ENCODE measurements at regions not wholly inside any gene's neighbourhood (a gene's known extent, or its start where the extent isn't known, plus 50 kb on each side); places are given as distances from the start of the nearest gene placed in this dataset.

DNA sequence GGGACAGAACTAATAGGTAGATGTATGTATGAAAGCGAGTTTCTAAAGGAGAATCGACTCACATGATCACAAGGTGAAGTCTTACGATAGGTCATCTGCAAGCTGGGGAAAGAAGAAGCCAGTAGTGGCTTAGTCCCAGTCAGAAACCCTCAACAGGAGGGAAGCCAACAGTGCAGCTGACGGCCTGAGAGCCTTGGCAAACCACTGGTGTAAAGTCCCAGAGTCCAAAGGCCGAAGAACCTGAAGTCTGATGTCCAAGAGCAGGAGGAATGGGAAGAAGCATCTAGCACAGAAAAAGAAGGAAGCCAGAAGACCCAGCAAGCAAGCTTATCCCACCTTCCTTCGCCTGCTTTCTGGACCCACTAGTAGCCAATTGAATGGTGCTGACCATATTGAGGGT lies 507.6 kb upstream of the ARGLU1 start:
- Histone ChIP-seq H3K4me3 (ENCODE audit: low read length, poor library complexity, severe bottlenecking) (no peak overlapping the region), H3K36me3 (ENCODE audit: insufficient read depth, low read length) (no peaks in the 10 kb centered on the region), H3K27me3 (ENCODE audit: insufficient read depth, low read length, poor library complexity, severe bottlenecking) (no peaks in the 10 kb centered on the region), H3K9me2 (replicated peaks; ENCODE audit: low read depth, low read length) (no peaks in the 10 kb centered on the region), H3K4me1 (ENCODE audit: insufficient read depth, low read length, poor library complexity, severe bottlenecking) (no peaks in the 10 kb centered on the region), H3K9me3 (ENCODE audit: insufficient read depth, low read depth, low read length) (peaks cover 4% of the 10 kb centered on the region; the same call in 1 of the 2 replicates), H3K79me2 (ENCODE audit: insufficient read depth, low read length) (no peaks in the 10 kb centered on the region), H3F3A (ENCODE audit: low read depth) (no peaks in the 10 kb centered on the region), H3K9ac (ENCODE audit: low read depth, low read length, poor library complexity, severe bottlenecking) (no peak overlapping the region), H2AFZ (ENCODE audit: low read length) (no peak overlapping the region), H4K20me1 (ENCODE audit: insufficient read depth, low read length, poor library complexity, severe bottlenecking) (no peaks in the 10 kb centered on the region), H3K4me2 (ENCODE audit: low read depth, low read length, poor library complexity, severe bottlenecking) (no peak overlapping the region)
- TF ChIP-seq, protein P1, sequence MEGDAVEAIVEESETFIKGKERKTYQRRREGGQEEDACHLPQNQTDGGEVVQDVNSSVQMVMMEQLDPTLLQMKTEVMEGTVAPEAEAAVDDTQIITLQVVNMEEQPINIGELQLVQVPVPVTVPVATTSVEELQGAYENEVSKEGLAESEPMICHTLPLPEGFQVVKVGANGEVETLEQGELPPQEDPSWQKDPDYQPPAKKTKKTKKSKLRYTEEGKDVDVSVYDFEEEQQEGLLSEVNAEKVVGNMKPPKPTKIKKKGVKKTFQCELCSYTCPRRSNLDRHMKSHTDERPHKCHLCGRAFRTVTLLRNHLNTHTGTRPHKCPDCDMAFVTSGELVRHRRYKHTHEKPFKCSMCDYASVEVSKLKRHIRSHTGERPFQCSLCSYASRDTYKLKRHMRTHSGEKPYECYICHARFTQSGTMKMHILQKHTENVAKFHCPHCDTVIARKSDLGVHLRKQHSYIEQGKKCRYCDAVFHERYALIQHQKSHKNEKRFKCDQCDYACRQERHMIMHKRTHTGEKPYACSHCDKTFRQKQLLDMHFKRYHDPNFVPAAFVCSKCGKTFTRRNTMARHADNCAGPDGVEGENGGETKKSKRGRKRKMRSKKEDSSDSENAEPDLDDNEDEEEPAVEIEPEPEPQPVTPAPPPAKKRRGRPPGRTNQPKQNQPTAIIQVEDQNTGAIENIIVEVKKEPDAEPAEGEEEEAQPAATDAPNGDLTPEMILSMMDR (conservative IDR thresholded peaks at IDR 0.05; ENCODE audit: low read length), result no peak
- no peak for TF ChIP-seq EZH2phosphoT487 (IDR thresholded peaks at IDR 0.05; ENCODE audit: borderline replicate concordance)

DNA sequence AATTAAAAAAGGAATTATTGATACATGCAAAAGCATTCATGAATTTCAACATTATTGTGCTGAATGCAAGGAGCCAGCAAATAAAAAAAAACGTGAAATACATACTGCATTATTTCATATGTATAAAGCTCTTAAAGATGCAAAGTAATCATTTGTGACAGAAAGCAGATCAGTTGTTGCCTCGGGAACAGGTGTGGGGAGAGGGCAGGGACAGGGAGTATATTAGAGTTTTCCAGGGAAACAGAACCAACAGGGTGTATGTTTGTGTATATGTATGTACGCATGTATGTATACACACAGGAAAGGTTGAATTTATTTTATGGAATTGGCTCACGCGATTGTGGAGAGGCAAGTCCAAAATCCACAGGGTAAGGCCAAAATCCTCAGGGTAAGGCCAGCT lies 502.9 kb upstream of the ARGLU1 start:
- no peak overlapping the region for H3K4me3 ChIP-seq (ENCODE audit: low read length, poor library complexity, severe bottlenecking)
- no peak overlapping the region for H2AFZ ChIP-seq (ENCODE audit: low read length)
- H3K79me2 ChIP-seq (ENCODE audit: insufficient read depth, low read length), result no peaks in the 10 kb centered on the region
- no peak overlapping the region for H3K9ac ChIP-seq (ENCODE audit: low read depth, low read length, poor library complexity, severe bottlenecking)
- TF ChIP-seq EZH2phosphoT487 (IDR thresholded peaks at IDR 0.05; ENCODE audit: borderline replicate concordance), result no peak
- TF ChIP-seq, protein P1 (conservative IDR thresholded peaks at IDR 0.05; ENCODE audit: low read length), result no peak
- no peaks in the 10 kb centered on the region for H4K20me1 ChIP-seq (ENCODE audit: insufficient read depth, low read length, poor library complexity, severe bottlenecking)
- no peaks in the 10 kb centered on the region for H3F3A ChIP-seq (ENCODE audit: low read depth)
- no peaks in the 10 kb centered on the region for H3K27me3 ChIP-seq (ENCODE audit: insufficient read depth, low read length, poor library complexity, severe bottlenecking)
- H3K9me2 ChIP-seq (replicated peaks; ENCODE audit: low read depth, low read length), result no peaks in the 10 kb centered on the region
- no peaks in the 10 kb centered on the region for H3K36me3 ChIP-seq (ENCODE audit: insufficient read depth, low read length)
- H3K4me1 ChIP-seq (ENCODE audit: insufficient read depth, low read length, poor library complexity, severe bottlenecking), result no peaks in the 10 kb centered on the region
- H3K9me3 ChIP-seq (ENCODE audit: insufficient read depth, low read depth, low read length), result peaks cover 4% of the 10 kb centered on the region; the same call in 1 of the 2 replicates
- H3K4me2 ChIP-seq (ENCODE audit: low read depth, low read length, poor library complexity, severe bottlenecking), result no peak overlapping the region

DNA sequence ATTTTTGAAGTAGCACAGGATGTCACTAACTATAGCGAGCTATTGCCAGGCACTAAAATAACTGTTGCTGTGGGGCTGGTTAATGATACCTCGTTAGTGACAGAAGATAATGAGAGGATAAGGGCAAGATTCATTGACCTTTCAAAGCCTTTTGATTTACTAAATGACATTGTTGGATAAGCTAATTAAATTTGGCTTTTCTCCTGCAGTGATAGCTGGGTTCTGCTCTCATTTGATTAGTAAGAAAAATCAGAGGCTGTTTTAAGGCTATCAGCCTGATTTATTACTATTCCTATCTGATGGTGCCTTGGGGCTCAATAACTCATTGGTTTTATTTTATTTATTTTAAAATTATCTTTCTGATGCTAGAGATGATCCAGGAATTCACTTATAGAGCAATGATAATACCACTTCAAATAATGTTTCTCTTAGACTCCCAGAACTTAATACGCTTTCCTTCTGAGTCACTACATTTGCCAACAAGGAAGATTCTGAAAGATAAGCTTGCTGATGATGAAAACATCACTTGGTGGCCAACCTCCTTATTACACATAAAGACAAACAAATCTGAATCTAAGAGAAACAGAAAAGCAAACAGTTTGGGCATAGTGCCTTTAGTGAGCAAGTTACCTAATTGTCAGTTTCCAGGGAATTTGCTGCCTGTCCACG lies 501.3 kb upstream of the ARGLU1 start:
- Histone ChIP-seq H4K20me1 (ENCODE audit: insufficient read depth, low read length, poor library complexity, severe bottlenecking) (no peaks in the 10 kb centered on the region), H3K36me3 (ENCODE audit: insufficient read depth, low read length) (no peaks in the 10 kb centered on the region), H3K4me2 (ENCODE audit: low read depth, low read length, poor library complexity, severe bottlenecking) (no peak overlapping the region), H3F3A (ENCODE audit: low read depth) (no peaks in the 10 kb centered on the region), H3K4me1 (ENCODE audit: insufficient read depth, low read length, poor library complexity, severe bottlenecking) (no peaks in the 10 kb centered on the region), H3K79me2 (ENCODE audit: insufficient read depth, low read length) (no peaks in the 10 kb centered on the region), H3K9me2 (replicated peaks; ENCODE audit: low read depth, low read length) (no peaks in the 10 kb centered on the region), H3K4me3 (ENCODE audit: low read length, poor library complexity, severe bottlenecking) (no peak overlapping the region), H2AFZ (ENCODE audit: low read length) (no peak overlapping the region), H3K9me3 (ENCODE audit: insufficient read depth, low read depth, low read length) (0 out of 2 replicates have a peak, but pooled peaks cover 2% of the 10 kb centered on the region), H3K27me3 (ENCODE audit: insufficient read depth, low read length, poor library complexity, severe bottlenecking) (no peaks in the 10 kb centered on the region), H3K9ac (ENCODE audit: low read depth, low read length, poor library complexity, severe bottlenecking) (no peak overlapping the region)
- no peak for TF ChIP-seq EZH2phosphoT487 (IDR thresholded peaks at IDR 0.05; ENCODE audit: borderline replicate concordance)
- TF ChIP-seq, protein P1 (conservative IDR thresholded peaks at IDR 0.05; ENCODE audit: low read length), result no peak
